ENCODE measurements at regions not wholly inside any gene's neighbourhood (a gene's known extent, or its start where the extent isn't known, plus 50 kb on each side); places are given as distances from the start of the nearest gene placed in this dataset.

DNA sequence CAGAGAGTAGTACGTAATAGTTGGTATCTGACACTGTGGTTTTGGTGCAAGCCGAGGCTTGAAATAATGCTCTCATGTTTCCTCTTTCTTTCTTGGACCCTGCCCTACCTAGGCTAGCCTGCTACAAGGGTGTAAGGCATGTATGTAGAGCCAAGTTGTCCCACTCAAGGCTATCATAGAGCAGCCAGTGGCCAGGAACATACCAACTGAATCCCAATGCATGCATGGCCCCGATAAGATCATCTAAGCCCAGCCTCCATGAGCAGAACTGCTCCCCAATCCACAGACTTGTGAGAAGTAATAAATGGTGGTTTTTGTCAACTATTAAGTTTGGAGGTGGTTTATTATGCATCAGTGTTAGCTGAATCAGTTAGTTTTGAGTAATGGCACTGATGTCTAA, 250.2 kb downstream of the SH2D4B start:
- TF ChIP-seq EZH2phosphoT487 (IDR thresholded peaks at IDR 0.05; ENCODE audit: borderline replicate concordance, low read length) = no peak
- TF ChIP-seq, protein P1, sequence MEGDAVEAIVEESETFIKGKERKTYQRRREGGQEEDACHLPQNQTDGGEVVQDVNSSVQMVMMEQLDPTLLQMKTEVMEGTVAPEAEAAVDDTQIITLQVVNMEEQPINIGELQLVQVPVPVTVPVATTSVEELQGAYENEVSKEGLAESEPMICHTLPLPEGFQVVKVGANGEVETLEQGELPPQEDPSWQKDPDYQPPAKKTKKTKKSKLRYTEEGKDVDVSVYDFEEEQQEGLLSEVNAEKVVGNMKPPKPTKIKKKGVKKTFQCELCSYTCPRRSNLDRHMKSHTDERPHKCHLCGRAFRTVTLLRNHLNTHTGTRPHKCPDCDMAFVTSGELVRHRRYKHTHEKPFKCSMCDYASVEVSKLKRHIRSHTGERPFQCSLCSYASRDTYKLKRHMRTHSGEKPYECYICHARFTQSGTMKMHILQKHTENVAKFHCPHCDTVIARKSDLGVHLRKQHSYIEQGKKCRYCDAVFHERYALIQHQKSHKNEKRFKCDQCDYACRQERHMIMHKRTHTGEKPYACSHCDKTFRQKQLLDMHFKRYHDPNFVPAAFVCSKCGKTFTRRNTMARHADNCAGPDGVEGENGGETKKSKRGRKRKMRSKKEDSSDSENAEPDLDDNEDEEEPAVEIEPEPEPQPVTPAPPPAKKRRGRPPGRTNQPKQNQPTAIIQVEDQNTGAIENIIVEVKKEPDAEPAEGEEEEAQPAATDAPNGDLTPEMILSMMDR (IDR thresholded peaks at IDR 0.05; ENCODE audit: low read depth, low read length, poor library complexity, severe bottlenecking) = no peak

All from DOHH2 (cell line).